Adrenal gland (tissue), 5 donors: ENCODE measurements at regions not wholly inside any gene's neighbourhood (a gene's known extent, or its start where the extent isn't known, plus 50 kb on each side); places are given as distances from the start of the nearest gene placed in this dataset.

ENCODE experiments used
- POLR2A ChIP-seq, 2 donors: fragments of 450-650 bp; IDR thresholded peaks; one replicate each; pipeline ENCODE4 v1.6.1; 2017; ENCODE audit warnings: antibody characterized with exemption in 2 of 2, mild to moderate bottlenecking in 2 of 2, moderate library complexity in 1 of 2
- TF ChIP-seq, protein P1 (sequence below), 6 experiments: fragments of 450-650 bp in 4 of 6; fragments of 200-600 bp in 2 of 6; sonication (generic) in 1 of 6; IDR thresholded peaks; 1 replicate in 5 of 6; 2 replicates in 1 of 6; pipeline versions ENCODE4 v1.5.1 to v1.8.0; 2016 to 2021; ENCODE audit warnings: antibody characterized with exemption in 6 of 6, mild to moderate bottlenecking in 2 of 6, moderate library complexity in 1 of 6
- donor health status: DM: no; HTN: no; CAD: no.

GRCh38 chr13:76027131-76027530 lies 391.0 kb downstream of the LMO7 start:
- TF ChIP-seq, protein P1, sequence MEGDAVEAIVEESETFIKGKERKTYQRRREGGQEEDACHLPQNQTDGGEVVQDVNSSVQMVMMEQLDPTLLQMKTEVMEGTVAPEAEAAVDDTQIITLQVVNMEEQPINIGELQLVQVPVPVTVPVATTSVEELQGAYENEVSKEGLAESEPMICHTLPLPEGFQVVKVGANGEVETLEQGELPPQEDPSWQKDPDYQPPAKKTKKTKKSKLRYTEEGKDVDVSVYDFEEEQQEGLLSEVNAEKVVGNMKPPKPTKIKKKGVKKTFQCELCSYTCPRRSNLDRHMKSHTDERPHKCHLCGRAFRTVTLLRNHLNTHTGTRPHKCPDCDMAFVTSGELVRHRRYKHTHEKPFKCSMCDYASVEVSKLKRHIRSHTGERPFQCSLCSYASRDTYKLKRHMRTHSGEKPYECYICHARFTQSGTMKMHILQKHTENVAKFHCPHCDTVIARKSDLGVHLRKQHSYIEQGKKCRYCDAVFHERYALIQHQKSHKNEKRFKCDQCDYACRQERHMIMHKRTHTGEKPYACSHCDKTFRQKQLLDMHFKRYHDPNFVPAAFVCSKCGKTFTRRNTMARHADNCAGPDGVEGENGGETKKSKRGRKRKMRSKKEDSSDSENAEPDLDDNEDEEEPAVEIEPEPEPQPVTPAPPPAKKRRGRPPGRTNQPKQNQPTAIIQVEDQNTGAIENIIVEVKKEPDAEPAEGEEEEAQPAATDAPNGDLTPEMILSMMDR (IDR thresholded peaks at IDR 0.05): no peak
- TF ChIP-seq POLR2A (IDR thresholded peaks at IDR 0.05): no peak
